ENCODE measurements at regions not wholly inside any gene's neighbourhood (a gene's known extent, or its start where the extent isn't known, plus 50 kb on each side); places are given as distances from the start of the nearest gene placed in this dataset.

GRCh38 chr4:38611676-38612075 is 52.3 kb upstream of the KLF3 start:
- Mint-ChIP-seq H3K4me1 (ENCODE audit: unreplicated experiment) (peaks cover 18% of the 10 kb centered on the region), H3K9me3 (ENCODE audit: unreplicated experiment) (no peaks in the 10 kb centered on the region), H3K4me3 (ENCODE audit: unreplicated experiment) (no peak overlapping the region), H3K36me3 (ENCODE audit: low read depth, unreplicated experiment) (peaks cover 5% of the 10 kb centered on the region), H3K27ac (ENCODE audit: unreplicated experiment) (no peak overlapping the region), H3K27me3 (ENCODE audit: unreplicated experiment) (peaks cover 3% of the 10 kb centered on the region)
- no peak for DNase-seq (ENCODE audit: low spot score)
- no peak for TF ChIP-seq CTCF (IDR thresholded peaks at IDR 0.05; ENCODE audit: unreplicated experiment)

DNA sequence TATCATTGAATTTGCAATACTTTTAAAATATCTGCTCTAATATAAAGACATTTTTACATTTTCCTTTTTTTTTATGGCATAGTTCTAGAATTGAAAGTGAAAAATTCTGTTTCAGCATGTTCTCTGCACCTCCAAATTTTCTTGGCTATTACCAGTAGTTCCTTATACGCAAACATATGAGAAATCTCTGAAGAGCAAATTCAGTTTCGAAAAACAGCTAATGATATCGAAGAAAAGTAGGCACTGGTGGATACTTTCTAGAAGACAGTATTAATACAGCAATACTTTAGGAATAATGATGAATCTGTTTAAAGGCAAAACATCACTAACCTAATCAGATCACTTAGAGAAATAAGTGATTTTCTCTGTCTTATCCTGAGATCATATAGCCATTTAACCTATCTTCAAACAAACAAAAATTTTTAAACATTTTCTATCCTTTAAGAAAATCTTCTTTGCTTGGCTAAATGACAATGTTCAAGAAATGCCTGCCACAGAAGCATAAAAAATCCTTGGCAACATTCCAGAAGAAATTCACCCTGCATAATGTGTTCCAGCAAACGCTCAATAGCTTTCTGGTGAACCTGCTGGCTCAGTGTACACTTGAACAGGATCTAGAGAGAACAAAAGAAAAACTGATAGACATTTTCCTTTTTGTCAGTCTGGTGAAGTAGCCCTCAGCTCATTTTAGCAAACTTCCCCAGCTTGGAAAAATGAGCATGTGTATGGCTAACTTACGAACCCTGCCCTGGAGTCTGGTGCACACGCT is 51.2 kb upstream of the KLF3 start:
- TF ChIP-seq CTCF (IDR thresholded peaks at IDR 0.05; ENCODE audit: unreplicated experiment) = no peak
- Mint-ChIP-seq H3K4me1 (ENCODE audit: unreplicated experiment) (peaks cover 18% of the 10 kb centered on the region), H3K27ac (ENCODE audit: unreplicated experiment) (no peak overlapping the region), H3K27me3 (ENCODE audit: unreplicated experiment) (no peaks in the 10 kb centered on the region), H3K36me3 (ENCODE audit: low read depth, unreplicated experiment) (peaks cover 1% of the 10 kb centered on the region), H3K4me3 (ENCODE audit: unreplicated experiment) (no peak overlapping the region), H3K9me3 (ENCODE audit: unreplicated experiment) (no peaks in the 10 kb centered on the region)
- no peak for DNase-seq (ENCODE audit: low spot score)
